Fibroblast of mammary gland (primary cell): ENCODE measurements at regions not wholly inside any gene's neighbourhood (a gene's known extent, or its start where the extent isn't known, plus 50 kb on each side); places are given as distances from the start of the nearest gene placed in this dataset.

ENCODE experiments used
- DNase-seq: peaks from one replicate; pipeline ENCODE4 v3.0.0-alpha.2; 2010; ENCODE audit warnings: low read depth
- H3K4me3 ChIP-seq: 2 replicates; pipeline ENCODE4 v1.5.1; 2011; ENCODE audit warnings: low read depth, mild to moderate bottlenecking, low read length, moderate library complexity; ENCODE audit not compliant: control insufficient read depth
- TF ChIP-seq, protein P1 (sequence below): conservative IDR thresholded peaks from 2 replicates; pipeline ENCODE4 v1.5.1; 2011; ENCODE audit warnings: low read depth, low read length, inconsistent platforms; ENCODE audit not compliant: control insufficient read depth, insufficient read depth

- no peak overlapping the region for H3K4me3 ChIP-seq
- no peak for DNase-seq
- TF ChIP-seq, protein P1, sequence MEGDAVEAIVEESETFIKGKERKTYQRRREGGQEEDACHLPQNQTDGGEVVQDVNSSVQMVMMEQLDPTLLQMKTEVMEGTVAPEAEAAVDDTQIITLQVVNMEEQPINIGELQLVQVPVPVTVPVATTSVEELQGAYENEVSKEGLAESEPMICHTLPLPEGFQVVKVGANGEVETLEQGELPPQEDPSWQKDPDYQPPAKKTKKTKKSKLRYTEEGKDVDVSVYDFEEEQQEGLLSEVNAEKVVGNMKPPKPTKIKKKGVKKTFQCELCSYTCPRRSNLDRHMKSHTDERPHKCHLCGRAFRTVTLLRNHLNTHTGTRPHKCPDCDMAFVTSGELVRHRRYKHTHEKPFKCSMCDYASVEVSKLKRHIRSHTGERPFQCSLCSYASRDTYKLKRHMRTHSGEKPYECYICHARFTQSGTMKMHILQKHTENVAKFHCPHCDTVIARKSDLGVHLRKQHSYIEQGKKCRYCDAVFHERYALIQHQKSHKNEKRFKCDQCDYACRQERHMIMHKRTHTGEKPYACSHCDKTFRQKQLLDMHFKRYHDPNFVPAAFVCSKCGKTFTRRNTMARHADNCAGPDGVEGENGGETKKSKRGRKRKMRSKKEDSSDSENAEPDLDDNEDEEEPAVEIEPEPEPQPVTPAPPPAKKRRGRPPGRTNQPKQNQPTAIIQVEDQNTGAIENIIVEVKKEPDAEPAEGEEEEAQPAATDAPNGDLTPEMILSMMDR, result no peak
Measured at GRCh38 chr5:28864006-28864405, 1825.6 kb upstream of the CDH9 start.

- DNase-seq, result no peak
- TF ChIP-seq, protein P1, result no peak
Measured at GRCh38 chr5:28862860-28863196, 1824.4 kb upstream of the CDH9 start.

DNA sequence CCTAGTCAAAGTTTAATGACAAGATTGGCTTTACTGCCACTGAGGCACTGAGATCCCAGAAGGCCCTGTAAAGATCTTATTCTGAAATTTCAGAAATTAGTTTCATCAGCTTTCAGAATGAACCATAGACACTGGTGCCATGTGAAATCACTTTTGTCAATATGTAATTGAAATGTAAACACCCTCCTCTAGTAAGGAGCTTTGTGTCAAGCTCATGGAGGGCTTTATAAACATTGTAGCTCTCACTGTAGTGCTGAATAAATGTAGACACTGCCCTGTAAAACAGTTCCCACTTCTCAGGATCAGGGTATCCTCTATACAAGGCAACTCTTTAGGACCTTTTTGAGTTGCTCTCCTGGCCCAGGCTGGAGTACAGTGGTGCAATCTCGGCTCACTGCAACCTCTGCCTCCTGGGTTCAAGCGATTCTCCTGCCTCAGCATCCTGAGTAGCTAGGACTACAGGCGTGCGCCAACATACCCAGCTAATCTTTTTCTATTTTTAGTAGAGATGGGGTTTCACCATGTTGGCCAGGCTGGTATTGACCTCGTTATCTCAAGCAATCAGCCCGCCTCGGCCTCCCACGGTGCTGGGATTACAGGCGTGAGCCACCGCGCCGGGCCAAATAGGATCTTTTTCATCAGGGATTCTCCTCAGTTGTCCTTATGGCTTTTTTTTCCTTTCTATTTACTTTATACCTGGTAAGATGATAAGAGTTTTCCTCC is 1823.9 kb upstream of the CDH9 start:
- no peak for DNase-seq
- TF ChIP-seq, protein P1, result no peak

More at GRCh38 chr5:28862860-28863196, 1824.4 kb upstream of the CDH9 start:
- no peak overlapping the region for H3K4me3 ChIP-seq

GRCh38 chr5:28855626-28856025 is 1817.2 kb upstream of the CDH9 start:
- H3K4me3 ChIP-seq, result no peak overlapping the region
- DNase-seq, result no peak
- TF ChIP-seq, protein P1, result no peak

More for the DNA sequence above, 1823.9 kb upstream of the CDH9 start:
- H3K4me3 ChIP-seq, result no peak overlapping the region

DNA sequence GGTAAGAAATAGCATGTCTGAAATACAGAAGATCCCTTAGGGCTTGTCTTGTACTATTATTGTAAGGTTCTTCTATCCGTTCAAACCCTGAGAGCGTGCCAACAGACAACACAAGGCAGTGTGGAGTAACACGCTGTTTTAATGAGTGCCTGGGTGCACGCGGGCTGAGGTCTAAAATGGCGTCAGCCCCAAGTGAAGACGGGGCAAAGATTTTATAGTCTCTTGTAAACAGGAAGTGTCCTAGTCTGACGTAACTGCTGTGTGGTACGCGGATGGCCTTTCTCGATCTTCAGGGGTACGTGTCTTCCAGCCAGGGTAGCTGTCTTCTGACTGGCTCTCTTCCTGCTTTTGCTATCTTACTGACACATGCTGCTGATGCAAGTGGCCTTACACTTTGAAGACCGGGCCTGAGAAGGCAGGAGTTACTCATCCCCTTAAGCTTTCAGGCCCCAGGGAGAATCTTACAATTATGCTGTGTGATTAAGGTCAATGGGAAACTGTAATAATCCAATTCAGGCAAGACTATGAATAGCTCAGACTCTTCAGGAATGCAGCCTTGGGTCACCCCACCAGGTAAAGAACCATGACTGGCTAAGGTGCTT is 1812.0 kb upstream of the CDH9 start:
- TF ChIP-seq, protein P1, result no peak
- DNase-seq, result no peak
- no peak overlapping the region for H3K4me3 ChIP-seq

GRCh38 chr5:28831042-28831441 is 1792.7 kb upstream of the CDH9 start:
- TF ChIP-seq, protein P1, result no peak

More at GRCh38 chr5:28831042-28831441, 1792.7 kb upstream of the CDH9 start:
- no peak overlapping the region for H3K4me3 ChIP-seq
- no peak for DNase-seq
